ENCODE measurements at regions not wholly inside any gene's neighbourhood (a gene's known extent, or its start where the extent isn't known, plus 50 kb on each side); places are given as distances from the start of the nearest gene placed in this dataset.

- H3K27me3 Mint-ChIP-seq (ENCODE audit: unreplicated experiment): peaks cover 2% of the 10 kb centered on the region
- no peak overlapping the region for H3K4me3 Mint-ChIP-seq (ENCODE audit: unreplicated experiment)
- H3K4me1 Mint-ChIP-seq (ENCODE audit: low read depth, unreplicated experiment): no peaks in the 10 kb centered on the region
- no peak overlapping the region for H3K27ac Mint-ChIP-seq (ENCODE audit: unreplicated experiment)
- no peak for TF ChIP-seq CTCF (IDR thresholded peaks at IDR 0.05; ENCODE audit: partially characterized antibody, unreplicated experiment)
- no peaks in the 10 kb centered on the region for H3K36me3 Mint-ChIP-seq (ENCODE audit: unreplicated experiment)
- peaks cover 1% of the 10 kb centered on the region for H3K9me3 Mint-ChIP-seq (ENCODE audit: unreplicated experiment)
- DNase-seq: no peak
Measured at GRCh38 chr14:94923786-94924185, 153.9 kb upstream of the GSC start.

GRCh38 chr14:94922595-94923239 lies 152.8 kb upstream of the GSC start:
- Mint-ChIP-seq H3K27ac (ENCODE audit: unreplicated experiment) (no peak overlapping the region), H3K27me3 (ENCODE audit: unreplicated experiment) (peaks cover 2% of the 10 kb centered on the region), H3K36me3 (ENCODE audit: unreplicated experiment) (no peaks in the 10 kb centered on the region), H3K4me3 (ENCODE audit: unreplicated experiment) (no peak overlapping the region), H3K9me3 (ENCODE audit: unreplicated experiment) (peaks cover 1% of the 10 kb centered on the region), H3K4me1 (ENCODE audit: low read depth, unreplicated experiment) (no peaks in the 10 kb centered on the region)
- no peak for TF ChIP-seq CTCF (IDR thresholded peaks at IDR 0.05; ENCODE audit: partially characterized antibody, unreplicated experiment)
- no peak for DNase-seq

- Mint-ChIP-seq H3K4me1 (ENCODE audit: low read depth, unreplicated experiment) (no peaks in the 10 kb centered on the region), H3K36me3 (ENCODE audit: unreplicated experiment) (no peaks in the 10 kb centered on the region), H3K9me3 (ENCODE audit: unreplicated experiment) (peaks cover 1% of the 10 kb centered on the region), H3K27me3 (ENCODE audit: unreplicated experiment) (peaks cover 2% of the 10 kb centered on the region), H3K4me3 (ENCODE audit: unreplicated experiment) (no peak overlapping the region), H3K27ac (ENCODE audit: unreplicated experiment) (no peak overlapping the region)
- TF ChIP-seq CTCF (IDR thresholded peaks at IDR 0.05; ENCODE audit: partially characterized antibody, unreplicated experiment): no peak
- DNase-seq: no peak
Measured at GRCh38 chr14:94921882-94922585, 152.1 kb upstream of the GSC start.

- no peak overlapping the region for H3K27ac Mint-ChIP-seq (ENCODE audit: unreplicated experiment)
- no peak for TF ChIP-seq CTCF (IDR thresholded peaks at IDR 0.05; ENCODE audit: partially characterized antibody, unreplicated experiment)
- no peak overlapping the region for H3K4me3 Mint-ChIP-seq (ENCODE audit: unreplicated experiment)
- peaks cover 1% of the 10 kb centered on the region for H3K9me3 Mint-ChIP-seq (ENCODE audit: unreplicated experiment)
- H3K36me3 Mint-ChIP-seq (ENCODE audit: unreplicated experiment): no peaks in the 10 kb centered on the region
- H3K27me3 Mint-ChIP-seq (ENCODE audit: unreplicated experiment): peaks cover 2% of the 10 kb centered on the region
- H3K4me1 Mint-ChIP-seq (ENCODE audit: low read depth, unreplicated experiment): no peaks in the 10 kb centered on the region
- DNase-seq: no peak
Measured at GRCh38 chr14:94921456-94921855, 151.5 kb upstream of the GSC start.

GRCh38 chr14:94919896-94920295 lies 150.0 kb upstream of the GSC start:
- Mint-ChIP-seq H3K27me3 (ENCODE audit: unreplicated experiment) (peaks cover 2% of the 10 kb centered on the region), H3K4me1 (ENCODE audit: low read depth, unreplicated experiment) (no peaks in the 10 kb centered on the region), H3K27ac (ENCODE audit: unreplicated experiment) (no peak overlapping the region), H3K4me3 (ENCODE audit: unreplicated experiment) (no peak overlapping the region), H3K36me3 (ENCODE audit: unreplicated experiment) (no peaks in the 10 kb centered on the region), H3K9me3 (ENCODE audit: unreplicated experiment) (peaks cover 1% of the 10 kb centered on the region)
- DNase-seq: no peak
- TF ChIP-seq CTCF (IDR thresholded peaks at IDR 0.05; ENCODE audit: partially characterized antibody, unreplicated experiment): no peak

Data from glutamatergic neuron (in vitro differentiated cells).